ENCODE measurements at regions not wholly inside any gene's neighbourhood (a gene's known extent, or its start where the extent isn't known, plus 50 kb on each side); places are given as distances from the start of the nearest gene placed in this dataset.

DNA sequence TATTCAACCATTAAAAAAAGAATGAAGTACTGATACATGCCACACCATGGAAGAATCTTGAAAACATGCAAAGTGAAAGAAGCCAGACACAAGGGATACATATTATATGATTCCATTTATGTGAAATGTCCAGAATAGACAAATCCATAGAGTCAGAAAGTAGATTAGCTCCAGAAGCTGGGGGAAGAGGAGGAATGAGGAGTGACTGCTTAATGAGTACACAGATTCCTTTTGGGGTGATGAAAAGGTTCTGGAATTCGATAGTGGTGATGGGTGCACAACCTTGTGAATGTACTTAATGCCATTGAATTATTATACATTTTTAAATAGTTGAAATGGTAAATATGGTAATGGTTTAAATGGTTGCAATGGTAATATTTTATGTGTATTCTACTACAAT is 90.6 kb upstream of the SPATA12 start:
- H3K27me3 ChIP-seq (replicated peaks in 1 of 4; ENCODE audit: control insufficient read depth in 3 of 4, extremely low read depth in 1 of 4, insufficient read depth in 3 of 4, low read length in 3 of 4) = no peaks in the 10 kb centered on the region
- ChIA-PET POLR2A (ENCODE audit: partially characterized antibody) (no interaction called here), CTCF (ENCODE audit: partially characterized antibody) (interaction anchor here (0.7 to 2.0 kb wide), 4 partner anchors 12 to 252 kb away, joined by 4 to 5 read pairs (median 5); no protein-coding TSS in a partner anchor)
- no peak overlapping the region for H3K27ac ChIP-seq (ENCODE audit: low read depth, low read length)
- H3K79me1 ChIP-seq (ENCODE audit: low read depth, low read length) = no peaks in the 10 kb centered on the region
- H4K5ac ChIP-seq (ENCODE audit: insufficient read length, low read depth, low read length) = no peak overlapping the region
- no peak overlapping the region for H4K91ac ChIP-seq (replicated peaks; ENCODE audit: insufficient read length, low read length)
- H3K14ac ChIP-seq (ENCODE audit: insufficient read length) = no peak overlapping the region
- H3K23ac ChIP-seq (ENCODE audit: insufficient read length) = no peak overlapping the region
- H3K4ac ChIP-seq (replicated peaks; ENCODE audit: insufficient read length, low read depth, low read length) = no peak overlapping the region
- H2BK120ac ChIP-seq (replicated peaks; ENCODE audit: low read depth, low read length) = no peak overlapping the region
- 93% methylated on average over 1 of the region's 1 CpG; no CpG with 5 or more reads in 1 of the 2 experiments for WGBS, 2 experiments (ENCODE audit: extremely low coverage in 1 of 2, insufficient coverage in 1 of 2, insufficient read length in 1 of 2, insufficient replicate concordance in 2 of 2, low coverage in 1 of 2, low lambda C conversion rate in 2 of 2, missing lambda C conversion rate in 1 of 2)
- H3K9me3 ChIP-seq (ENCODE audit: insufficient read depth in 2 of 2, low read depth in 1 of 2, low read length in 1 of 2) = no peaks in the 10 kb centered on the region
- H3K4me3 ChIP-seq (ENCODE audit: extremely low read depth in 1 of 4, insufficient read depth in 2 of 4, low read depth in 3 of 4, low read length in 4 of 4) = no peak overlapping the region
- no peaks in the 10 kb centered on the region for H3K4me1 ChIP-seq (replicated peaks in 1 of 4; ENCODE audit: control insufficient read depth in 3 of 4, insufficient read depth in 4 of 4, low read length in 3 of 4)
- FAIRE-seq = no peak
- H3K36me3 ChIP-seq (ENCODE audit: control insufficient read depth in 2 of 4, insufficient read depth in 4 of 4, low read length in 3 of 4) = no peaks in the 10 kb centered on the region
- no peak overlapping the region for H4K8ac ChIP-seq (ENCODE audit: extremely low read depth, insufficient read depth, low read length)
- no peak overlapping the region for H3K56ac ChIP-seq (replicated peaks; ENCODE audit: insufficient read length, low read depth, low read length)
- H2AK5ac ChIP-seq (ENCODE audit: low read depth, low read length) = no peak overlapping the region
- no peak overlapping the region for H2BK12ac ChIP-seq (ENCODE audit: low read depth, low read length)
- no peak overlapping the region for H3K4me2 ChIP-seq (ENCODE audit: insufficient read depth in 1 of 2, low read depth in 2 of 2, low read length in 2 of 2)
- H2BK15ac ChIP-seq (ENCODE audit: low read length) = no peak overlapping the region
- H3K23me2 ChIP-seq (ENCODE audit: low read depth, low read length) = no peaks in the 10 kb centered on the region
- no peak overlapping the region for H2BK20ac ChIP-seq (ENCODE audit: low read length)
- H2AFZ ChIP-seq (ENCODE audit: low read length) = no peak overlapping the region
- DNase-seq (ENCODE audit: low read depth in 1 of 2, low spot score in 2 of 2) = no peak
- H4K20me1 ChIP-seq (replicated peaks in 1 of 2; ENCODE audit: control insufficient read depth in 1 of 2, insufficient read depth in 2 of 2, low read length in 2 of 2) = no peaks in the 10 kb centered on the region
- H3K9ac ChIP-seq (replicated peaks in 1 of 4; ENCODE audit: extremely low read depth in 1 of 4, low read depth in 3 of 4, low read length in 3 of 4) = no peak overlapping the region
- no peaks in the 10 kb centered on the region for H3K79me2 ChIP-seq (ENCODE audit: control insufficient read depth in 1 of 2, insufficient read depth in 2 of 2, low read length in 2 of 2)
- no peak overlapping the region for H2BK5ac ChIP-seq (ENCODE audit: low read depth, low read length)
- H3K18ac ChIP-seq (ENCODE audit: extremely low read depth, low read length) = no peak overlapping the region
- TF ChIP-seq, protein P1, sequence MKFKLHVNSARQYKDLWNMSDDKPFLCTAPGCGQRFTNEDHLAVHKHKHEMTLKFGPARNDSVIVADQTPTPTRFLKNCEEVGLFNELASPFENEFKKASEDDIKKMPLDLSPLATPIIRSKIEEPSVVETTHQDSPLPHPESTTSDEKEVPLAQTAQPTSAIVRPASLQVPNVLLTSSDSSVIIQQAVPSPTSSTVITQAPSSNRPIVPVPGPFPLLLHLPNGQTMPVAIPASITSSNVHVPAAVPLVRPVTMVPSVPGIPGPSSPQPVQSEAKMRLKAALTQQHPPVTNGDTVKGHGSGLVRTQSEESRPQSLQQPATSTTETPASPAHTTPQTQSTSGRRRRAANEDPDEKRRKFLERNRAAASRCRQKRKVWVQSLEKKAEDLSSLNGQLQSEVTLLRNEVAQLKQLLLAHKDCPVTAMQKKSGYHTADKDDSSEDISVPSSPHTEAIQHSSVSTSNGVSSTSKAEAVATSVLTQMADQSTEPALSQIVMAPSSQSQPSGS (IDR thresholded peaks at IDR 0.05; ENCODE audit: low read length) = no peak
- TF ChIP-seq JUN (IDR thresholded peaks at IDR 0.05; ENCODE audit: low read depth, low read length) = no peak
